Neural progenitor cell (in vitro differentiated cells): ENCODE measurements at regions not wholly inside any gene's neighbourhood (a gene's known extent, or its start where the extent isn't known, plus 50 kb on each side); places are given as distances from the start of the nearest gene placed in this dataset.

ENCODE experiments used
- EZH2phosphoT487 ChIP-seq: fragments of 200-600 bp; sonication (generic); IDR thresholded peaks from 2 replicates; pipeline ENCODE4 v1.6.1; 2017; ENCODE audit warnings: antibody characterized with exemption
- TF ChIP-seq, protein P1 (sequence below): fragments of 200-600 bp; sonication (generic); IDR thresholded peaks from 2 replicates; pipeline ENCODE4 v1.5.1; 2017; ENCODE audit warnings: antibody characterized with exemption, mild to moderate bottlenecking

DNA sequence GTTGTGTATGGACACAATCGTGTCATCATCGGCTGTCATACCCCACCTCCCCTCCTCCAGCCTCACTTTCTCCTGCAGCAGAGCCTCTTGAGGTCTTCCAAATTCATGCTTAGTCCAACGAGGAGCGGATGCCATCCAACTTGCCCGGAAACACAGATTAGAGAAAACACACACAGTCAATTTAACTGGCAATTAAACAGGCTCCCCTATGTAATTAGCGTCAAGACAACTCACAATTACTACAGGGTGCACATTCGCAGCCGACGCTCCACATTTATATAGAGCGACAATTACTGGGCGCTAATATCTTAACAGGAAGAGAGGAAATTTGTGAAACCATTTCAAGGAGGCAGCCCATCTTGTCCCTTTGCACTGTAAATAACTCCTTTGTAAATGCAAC lies 86.0 kb upstream of the ZNF618 start:
- TF ChIP-seq, protein P1, sequence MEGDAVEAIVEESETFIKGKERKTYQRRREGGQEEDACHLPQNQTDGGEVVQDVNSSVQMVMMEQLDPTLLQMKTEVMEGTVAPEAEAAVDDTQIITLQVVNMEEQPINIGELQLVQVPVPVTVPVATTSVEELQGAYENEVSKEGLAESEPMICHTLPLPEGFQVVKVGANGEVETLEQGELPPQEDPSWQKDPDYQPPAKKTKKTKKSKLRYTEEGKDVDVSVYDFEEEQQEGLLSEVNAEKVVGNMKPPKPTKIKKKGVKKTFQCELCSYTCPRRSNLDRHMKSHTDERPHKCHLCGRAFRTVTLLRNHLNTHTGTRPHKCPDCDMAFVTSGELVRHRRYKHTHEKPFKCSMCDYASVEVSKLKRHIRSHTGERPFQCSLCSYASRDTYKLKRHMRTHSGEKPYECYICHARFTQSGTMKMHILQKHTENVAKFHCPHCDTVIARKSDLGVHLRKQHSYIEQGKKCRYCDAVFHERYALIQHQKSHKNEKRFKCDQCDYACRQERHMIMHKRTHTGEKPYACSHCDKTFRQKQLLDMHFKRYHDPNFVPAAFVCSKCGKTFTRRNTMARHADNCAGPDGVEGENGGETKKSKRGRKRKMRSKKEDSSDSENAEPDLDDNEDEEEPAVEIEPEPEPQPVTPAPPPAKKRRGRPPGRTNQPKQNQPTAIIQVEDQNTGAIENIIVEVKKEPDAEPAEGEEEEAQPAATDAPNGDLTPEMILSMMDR = no peak
- no peak for TF ChIP-seq EZH2phosphoT487
